SK-N-SH treated with all-trans-retinoic acid at 6 μM for 48 hours (cell line): ENCODE measurements at regions not wholly inside any gene's neighbourhood (a gene's known extent, or its start where the extent isn't known, plus 50 kb on each side); places are given as distances from the start of the nearest gene placed in this dataset.

Experiments
- ARNTL ChIP-seq: fragments of 450-650 bp; formaldehyde crosslinking; IDR thresholded peaks from 2 replicates; pipeline ENCODE4 v1.5.0; 2020; ENCODE audit warnings: low read depth, mild to moderate bottlenecking, moderate library complexity, borderline replicate concordance
- BACH2 ChIP-seq: fragments of 250-450 bp; sonication (Bioruptor Pico); IDR thresholded peaks from 2 replicates; pipeline ENCODE4 v1.9.0; 2021; ENCODE audit warnings: mild to moderate bottlenecking, borderline replicate concordance
- CREB5 ChIP-seq: fragments of 250-450 bp; sonication (Bioruptor Pico); IDR thresholded peaks from 2 replicates; pipeline ENCODE4 v1.5.1; 2020; ENCODE audit warnings: low read depth, mild to moderate bottlenecking, moderate library complexity
- CSDC2 ChIP-seq: fragments of 250-450 bp; sonication (Bioruptor Pico); IDR thresholded peaks from 2 replicates; pipeline ENCODE4 v1.5.0; 2020; ENCODE audit warnings: mild to moderate bottlenecking, moderate library complexity
- CSRNP3 ChIP-seq: fragments of 250-450 bp; sonication (Bioruptor Pico); IDR thresholded peaks from 2 replicates; pipeline ENCODE4 v1.5.1; 2021; ENCODE audit warnings: mild to moderate bottlenecking, moderate library complexity
- ISL1 ChIP-seq: fragments of 250-450 bp; sonication (Bioruptor Pico); IDR thresholded peaks from 2 replicates; pipeline ENCODE4 v2.1.2; 2022; ENCODE audit warnings: mild to moderate bottlenecking, moderate library complexity
- PPARA ChIP-seq: fragments of 250-450 bp; sonication (Bioruptor Pico); IDR thresholded peaks from 2 replicates; pipeline ENCODE4 v1.5.0; 2020; ENCODE audit warnings: mild to moderate bottlenecking, borderline replicate concordance
- RARB ChIP-seq: fragments of 250-450 bp; sonication (Bioruptor Pico); IDR thresholded peaks from 2 replicates; pipeline ENCODE4 v1.8.0; 2021; ENCODE audit warnings: mild to moderate bottlenecking, moderate library complexity
- ZC3H10 ChIP-seq: fragments of 250-450 bp; sonication (Bioruptor Pico); IDR thresholded peaks from 2 replicates; pipeline ENCODE4 v1.5.1; 2021; ENCODE audit warnings: mild to moderate bottlenecking, moderate library complexity
- ZFP30 ChIP-seq: fragments of 450-650 bp; formaldehyde crosslinking; IDR thresholded peaks from 2 replicates; pipeline ENCODE4 v1.5.0; 2022; ENCODE audit warnings: mild to moderate bottlenecking, moderate library complexity
- ZNF565 ChIP-seq: fragments of 450-650 bp; formaldehyde crosslinking; conservative IDR thresholded peaks from 2 replicates; pipeline ENCODE4 v1.5.0; 2020; ENCODE audit warnings: low read depth, mild to moderate bottlenecking, moderate library complexity

- no peak for TF ChIP-seq CREB5 (CRISPR knock-in tag)
- TF ChIP-seq ZC3H10 (CRISPR knock-in tag) = no peak
- TF ChIP-seq BACH2 (CRISPR knock-in tag) = no peak
- no peak for TF ChIP-seq CSDC2 (CRISPR knock-in tag)
- no peak for TF ChIP-seq CSRNP3 (CRISPR knock-in tag)
- no peak for TF ChIP-seq ZFP30 (CRISPR knock-in tag)
- no peak for TF ChIP-seq ARNTL (CRISPR knock-in tag)
- no peak for TF ChIP-seq RARB (CRISPR knock-in tag)
- no peak for TF ChIP-seq PPARA (CRISPR knock-in tag)
- no peak for TF ChIP-seq ISL1 (CRISPR knock-in tag)
- no peak for TF ChIP-seq ZNF565
Observed at GRCh38 chr7:159328096-159328495, 183.4 kb upstream of the VIPR2 start.
